ENCODE measurements at regions not wholly inside any gene's neighbourhood (a gene's known extent, or its start where the extent isn't known, plus 50 kb on each side); places are given as distances from the start of the nearest gene placed in this dataset.
"Not testable (repeated sequence)": the region's sequence is repeated elsewhere in the genome, so short reads cannot be mapped to it uniquely, and the experiment has no call there.

DNA sequence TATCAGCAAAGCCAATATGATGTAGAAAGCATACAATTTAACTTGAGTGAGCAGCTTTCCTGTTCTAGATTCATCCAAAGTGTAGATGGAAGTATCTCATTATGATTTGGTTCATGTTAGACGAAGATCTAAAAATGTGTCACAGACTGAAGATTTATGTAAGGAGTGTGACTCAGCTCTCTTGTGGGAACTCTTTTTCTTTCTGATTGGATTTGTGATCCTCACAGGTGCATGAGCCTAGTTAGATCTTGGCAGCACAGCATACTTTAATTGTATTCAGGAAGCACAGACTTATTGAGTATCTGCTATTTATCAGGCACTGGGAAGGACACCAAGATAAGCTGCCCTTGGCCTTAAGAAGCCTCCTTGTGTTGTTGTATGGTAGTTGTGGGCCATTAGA, 147.1 kb downstream of the C11orf91 start:
- DNase-seq: no peak

DNA sequence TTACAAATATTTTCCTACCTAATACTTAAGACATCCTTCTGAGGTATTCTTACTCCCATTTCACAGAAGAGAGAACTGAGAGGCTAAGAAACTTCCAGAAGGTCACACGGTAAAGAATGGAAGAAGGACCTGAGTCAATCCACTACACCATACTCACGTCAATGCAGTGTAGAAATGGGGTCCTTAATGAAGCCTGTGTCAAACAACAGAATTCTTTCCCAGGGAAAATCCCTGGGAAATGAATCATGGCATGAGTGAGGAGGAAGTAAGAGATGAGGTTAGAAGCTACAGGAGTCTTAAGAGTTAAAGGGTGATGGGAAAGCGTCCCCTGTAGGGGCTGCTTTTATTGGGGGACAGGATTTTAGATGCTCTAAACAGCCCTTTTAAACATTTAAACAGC, 147.9 kb downstream of the C11orf91 start:
- no peak for DNase-seq

DNA sequence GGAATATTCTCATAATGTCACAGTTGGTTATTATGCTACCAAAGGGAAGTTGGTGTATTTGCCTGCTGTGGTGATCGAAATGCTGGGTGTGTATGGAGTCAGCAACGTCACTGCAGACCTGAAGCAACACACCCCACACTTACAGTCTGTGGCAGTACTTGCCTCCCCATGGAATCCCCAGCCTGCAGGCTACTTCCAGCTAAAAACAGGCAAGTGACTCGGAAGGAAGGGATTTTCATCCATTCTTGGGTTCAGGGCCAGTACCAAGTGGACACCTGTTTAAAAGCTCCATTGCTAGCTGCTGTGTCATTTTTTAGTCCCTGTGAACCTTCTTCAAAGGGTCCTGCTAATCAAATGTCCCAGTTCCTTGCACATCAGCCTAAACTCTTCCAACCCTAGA, 149.6 kb downstream of the C11orf91 start:
- no peak for DNase-seq

DNA sequence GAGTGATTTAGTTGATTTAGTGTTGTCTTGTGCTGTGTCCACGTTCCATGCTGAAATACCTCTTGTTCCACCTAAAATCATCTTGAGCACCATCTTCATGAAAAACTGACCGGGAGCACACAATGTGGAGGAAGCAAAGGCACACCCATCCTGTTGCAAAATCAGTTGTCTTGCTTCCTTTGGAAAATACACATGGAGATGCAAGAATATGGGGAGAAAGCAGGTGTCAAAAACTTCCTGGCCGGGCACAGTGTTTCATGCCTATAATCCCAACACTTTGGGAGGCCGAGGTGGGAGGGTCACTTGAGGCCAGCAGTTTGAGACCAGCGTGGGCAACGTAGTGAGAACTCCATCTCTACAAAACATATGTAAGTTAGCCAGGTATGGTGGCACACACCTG, 151.1 kb downstream of the C11orf91 start:
- no peak for DNase-seq

DNA sequence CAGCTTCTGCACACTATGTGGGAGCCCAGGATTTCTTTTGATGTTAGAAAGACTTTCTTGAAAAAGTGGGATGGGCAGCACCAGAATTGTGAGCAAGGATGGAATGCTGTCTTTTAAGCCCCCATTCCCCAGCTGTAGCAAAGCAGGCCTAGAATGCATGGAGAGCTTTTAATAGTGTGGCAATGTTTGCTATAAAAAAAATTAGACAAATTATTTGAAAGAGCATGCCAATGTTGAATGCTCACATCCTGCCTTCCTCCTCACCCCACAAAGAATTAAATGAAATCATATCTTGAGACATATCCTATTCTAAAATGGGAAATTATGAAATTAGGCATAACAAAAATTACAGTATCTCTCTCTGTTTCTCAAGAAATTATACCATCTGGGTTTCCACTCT, 154.7 kb downstream of the C11orf91 start:
- no peak for DNase-seq

DNA sequence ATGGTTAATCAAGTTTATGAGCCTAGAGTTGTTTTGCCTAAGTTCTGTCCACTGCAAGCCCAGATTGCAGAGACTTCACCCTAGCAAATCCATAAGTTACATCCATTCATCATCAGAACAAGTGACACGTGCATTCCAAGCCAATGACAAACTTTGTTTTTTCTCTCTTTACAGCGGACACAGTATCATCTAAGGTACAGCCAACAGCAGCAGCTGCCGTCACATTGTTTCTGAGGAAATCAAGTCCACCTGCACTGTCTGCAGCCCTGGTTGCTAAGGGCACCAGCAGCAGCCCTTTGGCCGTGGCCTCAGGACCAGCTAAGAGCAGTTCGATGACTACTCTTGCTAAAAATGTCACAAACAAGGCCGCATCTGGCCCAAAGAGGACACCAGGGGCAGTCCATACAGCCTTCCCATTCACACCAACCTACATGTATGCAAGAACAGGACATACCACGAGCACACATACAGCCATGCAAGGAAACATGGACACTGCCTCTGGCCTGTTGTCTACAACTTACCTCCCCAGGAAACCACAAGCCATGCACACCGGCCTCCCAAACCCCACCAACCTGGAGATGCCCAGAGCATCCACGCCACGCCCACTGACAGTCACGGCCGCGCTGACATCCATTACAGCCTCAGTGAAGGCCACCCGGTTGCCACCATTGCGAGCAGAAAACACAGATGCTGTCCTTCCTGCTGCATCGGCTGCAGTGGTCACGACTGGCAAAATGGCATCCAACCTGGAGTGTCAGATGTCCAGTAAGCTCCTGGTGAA, 155.8 kb downstream of the C11orf91 start:
- DNase-seq: no peak

DNA sequence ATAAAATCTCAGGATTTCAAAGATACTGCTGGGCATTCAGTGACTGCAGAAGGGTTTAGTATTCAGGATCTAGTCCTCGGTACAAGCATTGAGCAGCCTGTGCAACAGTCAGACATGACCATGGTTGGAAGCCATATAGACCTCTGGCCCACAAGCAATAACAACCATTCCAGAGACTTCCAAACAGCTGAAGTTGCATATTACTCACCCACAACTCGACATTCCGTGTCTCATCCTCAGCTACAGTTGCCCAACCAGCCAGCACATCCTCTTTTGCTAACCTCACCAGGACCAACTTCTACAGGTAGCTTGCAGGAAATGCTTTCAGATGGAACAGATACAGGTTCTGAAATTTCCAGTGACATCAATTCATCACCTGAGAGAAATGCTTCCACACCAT, 156.8 kb downstream of the C11orf91 start:
- no peak for DNase-seq

DNA sequence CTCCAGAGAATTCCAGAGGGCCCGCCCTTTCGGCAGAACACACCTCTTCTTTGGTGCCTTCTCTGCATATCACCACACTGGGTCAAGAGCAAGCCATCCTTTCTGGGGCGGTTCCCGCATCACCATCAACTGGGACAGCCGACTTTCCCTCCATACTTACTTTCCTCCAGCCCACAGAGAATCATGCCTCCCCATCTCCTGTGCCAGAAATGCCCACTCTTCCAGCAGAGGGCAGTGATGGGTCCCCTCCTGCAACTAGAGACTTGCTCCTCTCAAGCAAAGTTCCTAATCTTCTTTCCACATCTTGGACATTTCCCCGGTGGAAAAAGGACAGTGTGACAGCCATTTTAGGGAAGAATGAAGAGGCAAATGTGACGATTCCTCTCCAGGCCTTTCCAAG, 157.7 kb downstream of the C11orf91 start:
- peak; percentile 22 to 65 for DNase-seq

DNA sequence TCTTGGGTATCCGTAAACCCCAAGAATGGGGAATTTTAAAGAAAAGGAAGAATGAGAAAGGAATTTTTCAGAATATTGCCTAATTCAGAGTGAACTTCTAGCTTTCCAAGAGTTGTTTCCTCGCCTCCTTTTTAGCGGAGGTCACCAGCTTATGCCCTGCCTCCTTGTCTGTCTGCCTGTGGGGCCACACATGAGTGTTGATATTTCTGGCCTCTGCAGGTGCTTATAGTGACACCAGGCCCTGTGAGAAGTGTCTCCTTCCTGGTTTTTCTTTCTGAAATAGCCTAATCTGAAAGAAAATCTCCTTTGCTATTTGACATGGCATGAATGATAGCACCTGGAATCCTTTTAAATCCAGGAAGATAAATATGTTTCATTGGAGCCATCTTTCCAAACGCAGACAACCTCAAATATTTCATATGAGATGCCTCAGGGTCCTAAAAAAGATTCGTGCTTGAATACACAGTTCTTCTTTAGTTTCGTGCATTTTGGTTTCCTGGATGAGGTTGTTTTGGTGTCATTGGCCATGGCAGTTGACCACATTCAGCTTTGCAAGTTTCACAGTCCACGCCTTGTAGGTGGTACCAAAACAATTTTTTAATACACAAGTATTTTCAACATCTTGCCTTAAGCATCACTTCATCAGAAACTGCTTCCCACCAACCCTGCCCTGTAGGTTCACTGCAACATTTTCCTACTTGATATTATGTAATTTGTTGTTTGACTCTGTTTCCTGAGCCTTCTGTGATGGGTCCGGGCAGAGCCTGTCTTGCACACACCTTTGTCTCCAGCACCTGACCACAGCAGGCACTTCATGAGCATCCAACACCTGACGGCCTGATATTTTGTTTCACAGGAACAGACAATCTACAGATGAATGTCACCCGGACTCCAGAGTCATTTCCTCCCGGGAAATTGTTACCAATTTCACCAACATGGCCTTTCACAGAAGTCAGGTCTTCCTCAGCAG, 159.4 kb downstream of the C11orf91 start:
- DNase-seq: no peak

DNA sequence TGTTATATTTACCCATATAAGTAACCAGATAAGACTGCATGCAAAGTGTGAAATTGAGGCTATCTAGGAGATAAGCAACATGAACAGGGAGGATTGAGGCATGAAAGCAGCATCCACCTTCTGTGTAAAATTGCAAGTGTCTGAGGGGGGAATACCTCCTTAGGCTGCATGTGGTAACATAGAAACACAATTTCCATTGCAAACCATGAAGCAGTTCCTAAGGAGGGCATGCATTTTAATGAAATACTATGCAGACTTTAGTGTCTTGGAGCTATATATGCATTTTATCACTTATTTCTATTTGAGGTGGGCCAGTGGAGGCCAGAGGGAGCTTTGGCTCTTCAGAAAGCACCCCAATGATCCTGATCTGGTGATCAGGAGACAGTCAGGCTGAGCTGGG, 160.2 kb downstream of the C11orf91 start:
- no peak for DNase-seq

DNA sequence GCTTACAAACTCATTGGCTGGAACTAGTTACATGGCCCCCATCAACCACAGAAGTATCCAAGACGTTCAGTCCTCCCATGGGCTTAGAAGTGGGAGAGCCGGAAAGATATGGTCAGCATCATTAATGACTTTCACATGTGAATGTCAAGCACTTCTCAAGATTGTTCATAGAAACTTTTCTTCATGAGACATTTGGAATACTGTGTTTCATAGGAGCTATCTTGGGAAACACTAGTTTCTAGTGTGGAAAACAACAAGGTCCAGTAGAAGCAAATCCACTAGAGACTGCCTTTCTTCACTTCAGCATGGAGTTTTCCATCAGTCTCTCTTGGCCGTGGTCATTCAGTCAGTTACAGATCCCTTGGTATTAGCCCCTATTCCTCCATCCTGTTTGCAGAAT, 160.9 kb downstream of the C11orf91 start:
- no peak for DNase-seq

DNA sequence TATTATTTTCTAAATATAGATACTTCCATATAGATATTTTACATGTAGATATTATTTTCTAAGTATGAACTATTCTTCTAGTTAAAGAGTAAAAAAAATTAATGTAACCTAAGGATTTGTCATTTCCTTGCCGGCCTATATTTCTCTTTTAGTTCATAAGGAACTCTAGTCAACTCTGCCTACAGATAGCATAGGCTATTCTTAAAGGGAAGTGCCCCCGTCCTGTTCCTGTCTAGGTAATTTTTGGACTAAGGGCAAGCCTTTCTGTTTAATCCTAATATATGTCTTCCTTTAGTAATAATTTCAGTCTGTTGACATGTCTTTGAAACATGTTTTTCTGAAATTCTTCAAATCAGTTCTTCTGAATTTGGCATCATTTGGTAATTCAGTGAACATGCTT, 161.9 kb downstream of the C11orf91 start:
- no peak for DNase-seq

DNA sequence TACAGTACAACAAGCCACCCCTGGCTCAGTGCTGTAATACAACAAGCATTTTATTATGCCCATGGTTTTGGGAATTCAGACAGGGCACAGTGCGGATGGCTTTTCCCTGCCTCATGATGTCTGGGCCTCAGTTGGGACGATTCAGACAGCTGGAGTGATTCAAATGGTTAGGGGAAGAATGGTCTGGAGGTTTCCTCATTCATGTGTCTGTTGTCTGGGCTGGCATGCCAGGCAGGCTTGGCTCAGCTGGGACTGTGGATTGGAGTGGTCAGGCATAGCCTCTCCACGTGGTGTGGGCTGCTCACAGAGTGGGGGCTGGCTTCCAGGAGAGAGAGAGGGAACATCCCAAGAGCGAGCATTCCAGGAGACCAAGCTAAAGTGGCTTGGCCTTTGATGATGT, 164.4 kb downstream of the C11orf91 start:
- no peak for DNase-seq

DNA sequence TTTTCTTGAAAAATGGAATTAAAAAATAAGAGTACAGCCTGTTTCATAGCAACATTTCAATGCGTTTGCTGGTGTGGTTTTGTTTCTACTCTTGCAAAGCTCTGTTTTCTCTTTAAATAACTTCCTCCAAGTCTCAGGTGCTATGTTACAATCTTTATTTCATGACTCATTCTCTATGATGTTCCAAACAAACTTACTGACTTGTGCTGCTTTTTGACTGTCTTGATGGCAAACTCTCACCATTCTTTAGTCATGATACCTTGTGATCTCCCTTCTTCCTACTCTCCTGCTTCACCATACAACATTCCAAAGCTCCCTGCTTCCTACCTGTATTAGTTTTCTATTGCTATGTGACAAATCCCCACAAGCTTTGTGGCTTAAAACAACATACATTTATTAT, 166.1 kb downstream of the C11orf91 start:
- no peak for DNase-seq

DNA sequence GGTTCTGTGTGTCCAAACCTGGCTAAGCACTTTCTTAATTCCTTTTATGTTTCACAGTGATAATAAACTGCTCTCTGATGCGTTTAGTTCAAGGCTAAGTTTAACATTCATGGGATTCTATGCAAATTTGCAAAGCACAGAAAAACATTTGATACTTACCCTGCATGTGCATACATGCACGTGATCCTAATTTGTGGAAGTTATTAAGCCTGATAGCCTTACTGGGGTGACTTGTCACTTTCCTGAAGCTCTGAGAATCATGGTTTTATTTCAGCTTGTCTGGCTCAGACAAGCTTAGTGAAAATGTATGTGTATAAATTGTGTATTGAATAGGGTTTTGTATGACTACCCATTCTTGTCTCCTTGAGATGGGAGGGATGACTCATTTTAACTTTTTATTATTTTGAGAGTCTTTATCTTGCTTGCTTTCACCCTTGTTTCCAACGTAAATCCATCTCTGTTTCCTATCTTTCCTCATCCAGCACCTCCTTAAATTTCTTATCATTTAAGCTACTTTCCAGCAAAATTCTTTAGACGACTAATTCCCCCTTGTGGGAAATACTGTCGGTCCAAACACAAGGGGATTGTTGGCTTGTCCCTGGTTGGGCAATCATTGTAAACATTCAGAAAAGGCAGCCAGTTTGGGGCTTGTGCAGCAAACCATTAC, 167.1 kb downstream of the C11orf91 start:
- no peak for DNase-seq

DNA sequence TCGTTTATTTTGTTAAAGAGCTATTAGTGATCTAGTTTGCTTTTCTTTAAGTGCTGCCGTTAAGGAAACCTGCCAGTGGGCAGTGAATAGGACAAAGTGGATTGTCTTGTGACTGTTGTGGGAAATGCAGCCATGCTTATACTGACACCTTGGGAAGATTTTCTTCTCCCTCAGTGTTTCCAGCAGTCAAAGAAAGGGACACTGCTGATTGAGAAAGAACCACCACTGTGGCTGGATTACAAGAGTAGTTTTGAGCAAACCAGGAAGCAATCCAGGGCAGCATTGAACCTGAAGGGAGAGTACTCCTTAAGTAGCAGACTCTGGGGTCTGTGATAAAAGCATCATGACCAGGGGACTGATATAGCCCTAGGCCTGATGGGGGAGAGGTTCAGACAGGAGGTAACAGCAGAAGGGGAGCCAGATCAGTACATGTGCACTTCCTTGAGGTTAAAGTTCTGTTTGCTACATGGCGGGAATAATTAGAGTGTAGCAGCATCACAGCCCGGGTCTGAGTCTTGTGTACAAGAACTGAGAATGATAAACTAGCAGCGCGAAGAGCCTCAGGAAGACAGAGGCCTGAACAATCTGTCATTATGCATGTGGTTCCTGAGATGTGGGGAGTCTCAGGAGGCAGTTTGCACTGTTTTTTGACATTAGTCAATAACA, 167.8 kb downstream of the C11orf91 start:
- DNase-seq: no peak

DNA sequence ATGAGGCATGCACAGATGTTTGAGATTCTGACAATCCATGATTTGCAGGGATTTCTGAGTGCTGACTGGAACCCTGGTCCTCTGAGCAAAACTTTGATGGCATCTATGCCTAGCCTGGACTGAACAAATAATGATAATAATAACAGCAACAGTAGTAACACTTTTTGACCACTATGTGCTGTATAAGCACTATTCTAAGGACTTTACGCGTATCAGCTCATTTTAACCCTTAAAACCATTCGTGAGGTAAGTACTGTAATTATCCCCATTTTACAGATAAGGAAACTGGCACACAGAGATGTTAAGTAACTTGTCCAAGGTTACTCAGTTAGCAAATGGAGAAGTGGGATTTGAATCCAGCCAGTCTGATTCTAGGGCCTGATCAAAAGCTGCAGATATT, 168.4 kb downstream of the C11orf91 start:
- no peak for DNase-seq

DNA sequence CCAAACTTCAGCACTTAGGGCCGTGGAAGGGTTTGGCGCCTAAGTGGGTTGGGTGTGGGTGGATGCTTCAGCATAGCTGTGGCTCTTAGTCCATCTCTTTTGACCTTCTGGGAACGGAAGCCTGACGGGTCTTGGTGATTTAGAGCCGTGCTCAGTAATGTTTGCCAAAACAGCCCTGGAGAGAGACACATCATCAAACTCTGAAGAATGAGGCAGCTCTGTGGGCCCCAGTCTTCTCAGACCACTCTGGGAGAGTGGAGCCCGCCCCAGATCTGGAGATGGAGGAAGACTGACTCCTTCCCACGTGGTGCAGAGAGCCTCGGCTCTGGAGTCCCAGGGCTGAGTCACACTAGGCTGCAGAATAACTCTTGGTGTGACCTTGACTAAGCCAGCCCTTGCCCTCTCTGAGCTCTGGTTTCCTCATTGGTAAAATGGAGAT, 168.9 kb downstream of the C11orf91 start:
- no peak for DNase-seq

DNA sequence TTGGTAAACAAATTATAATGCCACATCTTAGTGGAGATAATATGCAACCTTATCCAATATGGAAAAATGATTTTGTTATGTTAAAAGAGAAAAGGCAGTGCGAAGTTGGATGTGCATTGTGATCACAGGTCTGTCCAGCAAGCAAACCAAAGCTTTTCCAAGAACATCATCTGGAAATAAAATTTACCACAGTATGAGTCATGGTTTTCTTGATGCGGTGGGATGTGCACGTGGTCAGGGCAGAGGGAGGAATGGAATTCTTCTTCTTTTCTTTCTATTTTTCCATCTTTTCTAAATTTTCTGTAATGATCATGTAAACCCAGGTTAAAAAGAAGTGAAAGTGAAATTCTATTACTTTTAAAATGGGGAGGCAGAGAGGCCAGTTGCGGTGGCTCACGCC, 169.8 kb downstream of the C11orf91 start:
- DNase-seq: no peak

DNA sequence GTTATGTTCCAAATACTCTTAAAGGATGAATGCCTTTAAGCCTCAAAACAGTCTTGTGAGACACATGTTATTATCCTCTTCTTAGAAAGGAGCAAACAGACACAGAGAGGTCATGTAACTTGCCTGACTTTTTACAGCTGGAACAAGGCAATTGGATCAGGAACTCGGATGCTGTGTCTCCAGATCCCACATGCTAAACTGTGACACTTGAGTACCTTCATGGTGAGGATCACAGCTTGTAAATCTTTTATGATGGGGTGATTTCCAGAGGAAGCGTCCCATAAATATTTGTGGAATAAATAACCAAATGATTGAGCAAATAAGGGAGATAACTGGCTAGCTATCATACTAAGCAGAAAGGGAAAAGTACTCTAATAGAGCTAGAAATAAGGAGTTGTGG, 171.2 kb downstream of the C11orf91 start:
- no peak for DNase-seq

DNA sequence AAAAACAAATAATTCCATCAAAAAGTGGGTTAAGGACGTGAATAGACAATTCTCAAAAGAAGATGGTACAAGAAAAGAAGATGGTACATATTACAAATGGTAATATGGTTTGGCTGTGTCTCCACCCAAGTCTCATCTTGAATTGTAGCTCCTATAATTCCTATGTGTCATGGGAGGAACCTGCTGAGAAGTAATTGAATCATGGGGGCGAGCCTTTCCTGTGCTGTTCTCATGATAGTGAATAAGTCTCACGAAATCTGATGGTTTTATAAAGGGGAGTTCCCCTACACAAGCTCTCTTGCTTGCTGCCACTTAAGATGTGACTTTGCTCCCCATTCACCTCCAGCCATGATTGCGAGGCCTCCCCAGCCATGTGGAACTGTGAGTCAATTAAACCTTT, 172.9 kb downstream of the C11orf91 start:
- DNase-seq: not testable (repeated sequence)

DNA sequence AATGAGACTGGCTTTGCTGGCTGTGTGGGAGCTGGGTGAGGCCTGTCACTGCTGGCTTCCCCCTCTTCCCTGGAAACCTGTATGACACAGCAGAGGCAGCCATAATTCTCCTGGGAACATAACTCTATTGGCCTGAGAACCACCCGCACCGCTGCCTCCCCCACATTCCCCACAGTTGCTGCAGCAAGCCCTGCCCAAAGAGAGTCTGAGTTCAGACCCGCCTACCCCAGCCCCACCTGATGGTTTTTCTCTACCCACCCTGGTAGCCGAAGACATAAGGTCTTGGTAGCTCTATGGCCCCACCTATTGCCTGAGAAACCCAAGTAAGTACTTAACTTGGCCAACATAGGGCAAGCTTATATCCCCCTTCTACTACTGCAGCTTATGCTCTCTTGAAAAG, 174.8 kb downstream of the C11orf91 start:
- no peak for DNase-seq

DNA sequence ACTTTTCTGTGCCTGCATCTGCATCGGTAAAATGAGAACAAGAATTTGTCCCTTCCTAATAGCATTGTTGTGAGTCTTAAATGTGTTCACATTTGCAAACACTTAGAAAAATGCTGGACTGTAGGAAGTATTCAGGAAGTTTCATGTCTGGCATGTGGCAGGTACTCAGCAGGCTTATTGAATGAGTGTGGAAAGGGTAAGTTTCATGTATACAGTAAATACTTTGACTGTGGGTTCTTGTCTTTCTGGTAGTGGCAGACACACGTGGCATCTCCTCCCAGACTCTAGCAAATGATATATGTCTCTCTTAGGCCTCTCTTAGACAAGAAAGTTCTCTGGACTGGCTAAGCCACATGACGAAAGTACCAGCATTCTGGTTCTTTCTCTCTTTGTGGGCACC, 179.2 kb downstream of the C11orf91 start:
- DNase-seq: no peak
